MG63 (cell line): ENCODE measurements at regions not wholly inside any gene's neighbourhood (a gene's known extent, or its start where the extent isn't known, plus 50 kb on each side); places are given as distances from the start of the nearest gene placed in this dataset.

Source experiments
- DNase-seq: peaks from one replicate; pipeline ENCODE4 v3.0.0-alpha.2; 2020
- H3K27me3 ChIP-seq: fragments of 250-450 bp; sonication (Bioruptor Pico); 2 replicates; pipeline ENCODE4 v1.5.1; 2020; ENCODE audit warnings: mild to moderate bottlenecking, moderate library complexity
- H3K36me3 ChIP-seq: fragments of 250-450 bp; sonication (Bioruptor Pico); 2 replicates; pipeline ENCODE4 v1.5.1; 2020; ENCODE audit warnings: mild to moderate bottlenecking, moderate library complexity
- H3K4me3 ChIP-seq: fragments of 250-450 bp; sonication (Bioruptor Pico); 2 replicates; pipeline ENCODE4 v1.5.1; 2020; ENCODE audit warnings: mild to moderate bottlenecking, moderate library complexity
- H3K9me3 ChIP-seq: fragments of 250-450 bp; sonication (Bioruptor Pico); 2 replicates; pipeline ENCODE4 v1.5.1; 2020; ENCODE audit warnings: mild to moderate bottlenecking, moderate library complexity

DNA sequence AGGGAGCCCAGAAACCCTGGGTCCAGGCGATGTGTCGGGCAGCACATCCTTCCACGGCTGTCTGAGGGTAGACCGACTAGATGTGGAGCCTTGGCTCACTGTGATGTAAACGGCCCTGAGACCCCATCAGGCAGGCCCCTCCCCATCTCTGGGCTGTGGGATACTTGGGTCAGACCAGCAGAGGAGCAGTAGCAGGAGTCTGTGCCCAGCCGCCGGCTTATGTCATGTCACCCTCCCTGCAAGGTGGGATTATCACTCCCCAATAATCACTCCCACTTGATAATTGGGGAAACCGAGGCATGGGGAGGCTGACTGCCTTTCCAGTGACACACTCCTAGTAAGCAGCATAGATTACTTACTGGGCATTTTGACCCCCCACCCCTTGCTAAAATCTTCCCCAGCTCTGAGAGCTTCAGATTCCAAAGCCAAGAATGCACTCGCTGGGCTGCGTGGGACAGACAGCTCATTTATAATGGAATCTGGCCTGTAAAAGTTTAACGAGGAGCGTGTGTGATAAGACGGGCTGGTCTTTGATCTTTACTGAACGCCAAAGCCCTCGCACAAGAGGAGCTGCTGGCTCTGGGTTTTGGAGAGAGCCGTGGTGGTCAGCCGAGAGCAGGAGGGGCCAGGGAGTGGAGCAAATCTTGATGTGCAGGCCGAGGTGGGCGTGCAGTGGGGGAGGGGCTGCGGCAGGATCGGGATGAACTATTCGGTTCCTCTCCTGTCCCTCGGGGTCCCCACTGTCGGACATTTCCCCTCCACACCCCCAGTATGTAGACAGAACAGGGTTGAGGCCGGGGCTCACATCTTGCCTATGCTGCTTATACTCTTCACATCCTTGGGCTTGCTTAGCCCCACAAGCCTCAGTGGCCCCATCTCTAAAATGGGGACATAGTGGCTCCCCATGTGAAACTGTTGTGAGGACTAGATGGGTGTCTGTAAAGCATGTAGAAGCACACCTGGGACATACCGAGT, 200.0 kb downstream of the GLI2 start:
- no peak for DNase-seq
- Histone ChIP-seq H3K27me3 (no peaks in the 10 kb centered on the region), H3K9me3 (no peaks in the 10 kb centered on the region), H3K4me3 (no peak overlapping the region), H3K36me3 (peaks cover under 1% of the 10 kb centered on the region; the same call in 1 of the 2 replicates)

- Histone ChIP-seq H3K36me3 (no peaks in the 10 kb centered on the region), H3K9me3 (no peaks in the 10 kb centered on the region), H3K27me3 (no peaks in the 10 kb centered on the region), H3K4me3 (no peak overlapping the region)
- DNase-seq, result no peak
These were observed 201.0 kb downstream of the GLI2 start for GRCh38 chr2:120936476-120937334.

DNA sequence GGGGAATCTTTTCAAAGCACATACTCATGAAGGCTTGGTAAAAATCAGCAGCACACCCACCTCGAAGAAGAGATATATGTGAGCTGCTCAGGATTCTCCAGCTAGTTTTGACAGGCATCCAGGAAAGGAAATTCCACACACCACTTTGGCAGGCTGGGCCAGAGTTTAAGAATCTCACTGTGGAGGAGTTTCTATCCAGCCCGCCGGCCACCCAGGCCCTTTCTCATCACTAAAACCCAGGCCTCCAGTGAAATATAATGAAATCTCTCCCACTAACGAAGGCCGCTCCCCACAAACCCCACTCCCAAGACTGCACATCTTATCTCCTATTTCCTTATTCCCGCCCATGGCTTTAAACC, 202.0 kb downstream of the GLI2 start:
- no peak overlapping the region for H3K4me3 ChIP-seq
- peak; percentile 62 for DNase-seq

DNA sequence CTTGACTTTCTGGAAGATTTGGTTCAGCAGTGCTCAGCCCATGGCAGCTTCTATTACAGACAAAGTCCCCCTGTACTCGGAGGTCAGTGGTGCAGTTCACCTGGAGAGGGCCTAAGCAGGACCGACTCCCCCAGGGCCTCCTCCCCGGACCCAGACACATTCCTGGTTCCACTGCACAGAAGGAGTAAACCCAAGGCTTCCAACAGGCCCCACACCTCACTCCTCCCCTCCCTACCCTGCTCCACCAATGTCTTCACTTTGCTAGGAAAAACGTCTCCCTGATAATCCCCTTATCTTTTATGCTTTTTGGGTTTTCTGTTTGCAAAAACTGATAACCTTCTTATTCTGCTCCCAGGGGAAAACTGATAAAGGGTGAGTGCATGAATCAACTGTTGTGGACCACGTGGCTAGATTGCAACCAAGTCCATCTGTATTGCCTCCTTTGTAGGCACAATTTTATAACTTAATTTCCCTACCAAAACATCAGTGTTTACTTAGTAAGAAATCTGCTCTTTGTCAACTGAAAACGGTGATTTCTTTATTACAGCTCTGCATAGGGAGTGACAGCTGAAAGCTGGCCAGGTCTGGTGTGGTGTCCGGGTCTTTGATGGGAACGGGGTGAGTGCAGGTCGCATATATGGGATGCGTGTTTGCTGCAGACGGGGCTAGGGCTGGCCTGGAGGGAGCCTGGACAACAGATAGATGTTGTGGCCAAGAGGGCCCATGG, 202.5 kb downstream of the GLI2 start:
- Histone ChIP-seq H3K4me3 (no peak overlapping the region), H3K27me3 (no peaks in the 10 kb centered on the region), H3K36me3 (no peaks in the 10 kb centered on the region), H3K9me3 (no peaks in the 10 kb centered on the region)
- DNase-seq, result no peak

More for the DNA sequence above, 202.0 kb downstream of the GLI2 start:
- no peaks in the 10 kb centered on the region for H3K9me3 ChIP-seq
- no peaks in the 10 kb centered on the region for H3K27me3 ChIP-seq
- H3K36me3 ChIP-seq, result no peaks in the 10 kb centered on the region

DNA sequence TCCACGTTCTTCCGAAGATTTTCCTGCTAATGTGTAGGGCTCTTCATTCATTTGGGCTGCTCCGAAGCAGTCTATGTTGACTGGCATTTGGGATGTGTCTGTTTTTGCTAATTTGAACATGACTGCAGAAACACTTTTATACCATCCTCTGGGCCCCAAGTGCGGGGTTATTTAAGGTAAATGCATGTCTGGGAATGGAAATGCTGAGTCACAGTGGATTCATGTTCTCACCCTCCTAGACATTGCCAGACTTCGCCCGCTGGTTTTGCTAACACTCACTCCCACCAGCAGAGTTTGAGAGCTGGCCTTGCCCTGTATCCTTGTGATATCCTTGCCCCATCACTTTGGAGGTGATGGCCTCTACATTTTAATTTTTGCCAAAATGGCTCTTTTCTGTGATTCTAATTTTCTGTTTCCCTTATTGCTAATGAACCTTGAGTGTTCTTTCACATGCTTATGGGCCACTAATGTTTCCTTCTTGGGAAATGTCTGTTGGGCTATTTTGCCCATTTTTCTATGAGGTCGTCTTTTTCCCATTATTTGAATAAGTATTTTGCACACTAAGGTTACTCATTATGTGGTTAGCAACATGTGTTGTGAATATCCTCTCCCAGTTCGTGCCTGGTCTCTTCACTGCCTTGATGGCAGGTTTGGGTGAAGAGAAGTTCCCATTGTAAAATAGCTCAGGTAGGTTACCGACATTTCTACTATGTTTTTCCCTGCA, 204.1 kb downstream of the GLI2 start:
- no peaks in the 10 kb centered on the region for H3K9me3 ChIP-seq
- no peaks in the 10 kb centered on the region for H3K36me3 ChIP-seq
- no peaks in the 10 kb centered on the region for H3K27me3 ChIP-seq
- peak; percentile 83 for DNase-seq
- H3K4me3 ChIP-seq, result no peak overlapping the region

DNA sequence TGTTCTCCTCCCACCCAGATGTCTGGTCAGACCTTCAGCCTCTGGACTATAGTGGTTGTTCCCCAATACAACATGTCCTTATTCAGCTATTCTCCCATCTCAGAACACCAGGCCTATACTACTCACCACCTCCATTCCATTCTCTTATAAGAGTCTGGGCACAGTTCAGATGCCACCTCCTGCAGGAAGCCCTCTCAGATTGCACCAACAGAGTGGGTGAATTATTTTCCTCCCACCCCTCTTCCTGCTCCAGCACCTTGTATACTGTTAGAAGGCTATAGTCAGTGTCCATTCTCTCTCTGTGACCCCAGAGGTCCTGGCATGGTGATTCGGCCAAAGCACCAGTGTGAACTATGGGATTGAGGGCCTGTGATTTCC, 204.6 kb downstream of the GLI2 start:
- DNase-seq, result no peak
- H3K9me3 ChIP-seq, result no peaks in the 10 kb centered on the region

DNA sequence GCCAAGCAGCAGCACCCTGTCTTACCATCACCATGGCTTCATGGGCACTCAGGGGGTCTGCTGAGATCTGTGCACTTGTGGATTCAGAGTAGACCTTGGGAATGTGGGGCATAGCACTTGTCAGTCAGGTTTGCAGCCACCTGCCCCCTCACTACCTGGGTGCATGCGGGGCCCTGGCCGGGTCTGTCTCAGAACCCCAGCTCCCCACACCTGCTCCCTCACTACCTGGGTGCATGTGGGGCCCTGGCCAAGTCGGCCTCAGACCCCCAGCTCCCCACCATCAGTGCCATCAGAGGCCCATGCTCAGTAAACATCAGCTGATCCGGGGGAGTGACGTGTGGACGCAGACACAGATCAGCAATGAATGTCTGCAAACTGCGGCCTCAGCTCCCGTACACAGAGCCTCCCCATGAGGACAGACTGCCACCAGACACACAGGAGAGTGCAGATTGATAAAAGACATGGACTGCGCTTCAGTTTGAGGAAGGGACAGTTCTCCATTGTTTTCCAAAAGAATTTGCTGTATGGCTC, 205.1 kb downstream of the GLI2 start:
- Histone ChIP-seq H3K9me3 (no peaks in the 10 kb centered on the region), H3K4me3 (no peak overlapping the region), H3K27me3 (no peaks in the 10 kb centered on the region), H3K36me3 (no peaks in the 10 kb centered on the region)
- no peak for DNase-seq

More for the DNA sequence above, 204.6 kb downstream of the GLI2 start:
- no peaks in the 10 kb centered on the region for H3K36me3 ChIP-seq
- no peaks in the 10 kb centered on the region for H3K27me3 ChIP-seq
- no peak overlapping the region for H3K4me3 ChIP-seq

- H3K9me3 ChIP-seq, result no peaks in the 10 kb centered on the region
These were observed 206.0 kb downstream of the GLI2 start for GRCh38 chr2:120941571-120942120.

GRCh38 chr2:120942658-120943057, 207.0 kb downstream of the GLI2 start:
- DNase-seq, result no peak
- Histone ChIP-seq H3K4me3 (no peak overlapping the region), H3K36me3 (no peaks in the 10 kb centered on the region), H3K27me3 (no peaks in the 10 kb centered on the region), H3K9me3 (no peaks in the 10 kb centered on the region)

More at GRCh38 chr2:120941571-120942120, 206.0 kb downstream of the GLI2 start:
- Histone ChIP-seq H3K36me3 (no peaks in the 10 kb centered on the region), H3K27me3 (no peaks in the 10 kb centered on the region), H3K4me3 (no peak overlapping the region)
- no peak for DNase-seq

DNA sequence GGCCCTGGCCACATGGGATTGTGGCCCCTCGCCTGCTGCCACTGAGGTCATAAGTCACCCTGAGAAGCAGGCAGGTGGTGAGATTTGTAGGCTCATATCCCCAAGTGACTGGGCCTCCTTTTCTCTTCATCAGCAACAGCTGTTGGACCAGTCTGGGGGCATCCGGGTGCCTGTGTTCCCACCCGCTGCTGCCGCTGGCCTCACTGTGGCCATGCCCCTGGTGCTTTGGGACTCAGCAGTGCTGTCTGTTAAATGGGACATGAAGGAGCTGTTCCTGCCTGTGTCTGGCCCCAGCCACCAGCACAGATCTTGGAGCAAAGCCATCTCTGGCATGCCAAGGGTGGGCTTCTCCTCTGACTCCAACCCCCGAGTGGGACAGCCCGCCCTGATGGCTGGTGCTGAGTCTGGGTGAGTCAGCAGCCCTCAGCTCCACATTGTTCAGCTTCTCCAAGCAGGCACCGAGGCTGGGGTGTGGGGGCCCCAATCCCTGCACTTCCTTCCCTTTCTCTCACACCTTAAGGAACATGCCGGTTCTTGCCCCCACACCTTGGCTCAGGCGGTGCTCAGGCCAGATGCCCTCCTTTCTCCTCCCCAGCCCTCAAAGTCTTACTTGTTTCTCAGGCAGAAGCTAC, 207.9 kb downstream of the GLI2 start:
- H3K36me3 ChIP-seq, result no peaks in the 10 kb centered on the region
- no peak overlapping the region for H3K4me3 ChIP-seq
- H3K9me3 ChIP-seq, result no peaks in the 10 kb centered on the region
- no peaks in the 10 kb centered on the region for H3K27me3 ChIP-seq
- no peak for DNase-seq

DNA sequence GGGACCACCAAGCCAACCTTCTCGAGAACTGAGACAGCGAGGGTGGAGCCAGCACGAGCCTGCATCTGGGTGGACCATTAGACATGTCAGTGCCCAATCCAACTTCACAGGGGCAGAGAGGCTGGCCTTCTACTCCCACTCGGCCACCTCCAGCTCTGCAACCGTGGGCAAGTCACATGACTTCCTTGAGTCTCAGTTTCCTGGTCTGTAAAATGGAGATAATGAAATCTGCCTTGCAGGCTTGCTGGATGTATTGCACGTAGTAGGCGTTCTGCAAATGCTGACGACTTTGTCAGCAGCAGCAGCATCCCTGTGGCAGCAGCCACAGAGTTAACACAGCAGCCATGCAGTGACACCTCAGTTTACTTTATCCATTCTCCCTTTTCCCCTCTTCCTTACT, 208.9 kb downstream of the GLI2 start:
- Histone ChIP-seq H3K36me3 (no peaks in the 10 kb centered on the region), H3K9me3 (no peaks in the 10 kb centered on the region), H3K4me3 (no peak overlapping the region), H3K27me3 (no peaks in the 10 kb centered on the region)
- no peak for DNase-seq

DNA sequence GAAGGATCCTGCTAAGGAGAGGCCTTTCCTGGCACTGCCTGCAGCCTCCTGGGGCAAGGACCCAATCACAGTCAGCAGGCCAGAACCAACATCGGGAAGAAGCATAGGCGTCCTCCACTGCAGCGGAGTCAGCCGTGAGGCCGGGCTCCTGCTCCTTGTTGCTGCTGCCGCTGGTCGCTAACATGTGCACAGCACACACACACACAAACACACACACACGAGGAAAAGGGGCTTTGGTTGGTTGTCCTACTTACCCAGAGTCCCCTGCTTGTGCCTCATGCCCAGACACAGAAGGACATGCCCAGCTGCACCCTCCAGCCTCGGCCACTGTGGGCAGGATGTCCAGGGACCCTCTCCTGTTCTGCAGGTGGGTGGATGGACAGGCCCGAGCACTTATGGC, 209.4 kb downstream of the GLI2 start:
- no peaks in the 10 kb centered on the region for H3K36me3 ChIP-seq
- no peak for DNase-seq
- H3K9me3 ChIP-seq, result no peaks in the 10 kb centered on the region
- no peak overlapping the region for H3K4me3 ChIP-seq
- no peaks in the 10 kb centered on the region for H3K27me3 ChIP-seq

DNA sequence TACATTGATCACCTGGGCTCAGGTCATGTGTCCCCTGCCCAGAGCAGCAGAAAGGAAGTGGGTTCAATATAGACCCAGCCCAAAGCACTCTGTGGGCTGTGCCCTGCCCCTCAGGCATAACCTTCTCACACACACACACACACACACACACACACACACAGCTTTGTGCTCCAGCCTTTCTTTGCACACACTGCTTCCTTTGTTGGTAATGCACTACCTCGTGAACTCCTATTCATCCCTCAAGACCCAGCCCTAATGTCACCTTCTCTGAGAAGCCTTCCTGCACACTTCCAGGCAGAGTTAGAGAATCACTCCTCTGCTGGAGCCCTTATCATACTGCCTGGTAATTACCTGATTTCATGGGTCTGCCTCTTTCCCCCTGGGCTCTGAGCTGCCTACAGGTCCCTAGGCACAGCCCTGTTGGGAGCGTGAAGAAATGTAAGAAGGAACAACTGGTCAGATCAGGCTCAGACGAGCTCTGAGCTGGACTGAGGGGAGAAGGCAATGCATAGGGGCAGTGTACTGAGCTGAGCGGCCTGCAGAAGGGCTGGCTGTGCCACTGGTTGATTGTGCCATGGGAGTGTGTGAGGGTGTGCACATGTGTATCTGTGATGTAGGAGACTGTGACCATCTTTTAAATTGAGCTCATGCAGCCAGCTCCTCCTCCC, 210.3 kb downstream of the GLI2 start:
- no peaks in the 10 kb centered on the region for H3K9me3 ChIP-seq
- DNase-seq, result no peak

GRCh38 chr2:120947327-120947726, 211.7 kb downstream of the GLI2 start:
- no peaks in the 10 kb centered on the region for H3K27me3 ChIP-seq
- no peaks in the 10 kb centered on the region; the same call in 1 of the 2 replicates for H3K36me3 ChIP-seq
- no peaks in the 10 kb centered on the region for H3K9me3 ChIP-seq
- DNase-seq, result no peak
- H3K4me3 ChIP-seq, result no peak overlapping the region

More for the DNA sequence above, 210.3 kb downstream of the GLI2 start:
- no peaks in the 10 kb centered on the region for H3K36me3 ChIP-seq
- no peaks in the 10 kb centered on the region for H3K27me3 ChIP-seq
- H3K4me3 ChIP-seq, result no peak overlapping the region
